Breast epithelium (tissue), 3 donors: ENCODE measurements at regions not wholly inside any gene's neighbourhood (a gene's known extent, or its start where the extent isn't known, plus 50 kb on each side); places are given as distances from the start of the nearest gene placed in this dataset.

Experiments
- POLR2A ChIP-seq: fragments of 450-650 bp; IDR thresholded peaks from one replicate; pipeline ENCODE4 v1.6.1; 2016; ENCODE audit warnings: antibody characterized with exemption, mild to moderate bottlenecking, moderate library complexity
- POLR2AphosphoS5 ChIP-seq, 3 donors: sonication (generic); formaldehyde crosslinking; IDR thresholded peaks; one replicate each; pipeline ENCODE4 v1.6.1; 2017; ENCODE audit warnings: antibody characterized with exemption in 3 of 3
- TF ChIP-seq, protein P1 (sequence below), 3 donors: fragments of 450-650 bp; IDR thresholded peaks; one replicate each; pipeline ENCODE4 v1.5.1; 2016 to 2017; ENCODE audit warnings: antibody characterized with exemption in 3 of 3, mild to moderate bottlenecking in 3 of 3, moderate library complexity in 3 of 3

DNA sequence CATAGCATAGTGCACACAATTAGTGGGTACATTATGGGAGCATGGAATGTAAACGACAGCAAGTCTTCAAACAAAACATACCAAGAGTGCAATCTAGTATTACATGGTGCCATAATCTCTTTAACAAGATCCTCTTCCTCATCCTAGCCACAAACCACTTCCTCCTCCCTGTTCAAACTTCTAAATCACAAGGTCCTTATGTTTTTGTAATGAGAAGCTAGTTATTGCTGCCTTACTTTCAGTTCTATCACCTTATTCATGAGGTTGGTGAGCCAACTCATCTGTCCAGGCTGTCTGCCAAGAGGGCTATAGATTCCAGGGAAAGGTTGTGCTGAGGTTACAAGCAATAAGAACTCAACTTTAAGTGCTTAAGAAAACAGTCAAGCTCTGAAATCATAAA lies 195.4 kb upstream of the ARHGAP20 start:
- TF ChIP-seq, protein P1, sequence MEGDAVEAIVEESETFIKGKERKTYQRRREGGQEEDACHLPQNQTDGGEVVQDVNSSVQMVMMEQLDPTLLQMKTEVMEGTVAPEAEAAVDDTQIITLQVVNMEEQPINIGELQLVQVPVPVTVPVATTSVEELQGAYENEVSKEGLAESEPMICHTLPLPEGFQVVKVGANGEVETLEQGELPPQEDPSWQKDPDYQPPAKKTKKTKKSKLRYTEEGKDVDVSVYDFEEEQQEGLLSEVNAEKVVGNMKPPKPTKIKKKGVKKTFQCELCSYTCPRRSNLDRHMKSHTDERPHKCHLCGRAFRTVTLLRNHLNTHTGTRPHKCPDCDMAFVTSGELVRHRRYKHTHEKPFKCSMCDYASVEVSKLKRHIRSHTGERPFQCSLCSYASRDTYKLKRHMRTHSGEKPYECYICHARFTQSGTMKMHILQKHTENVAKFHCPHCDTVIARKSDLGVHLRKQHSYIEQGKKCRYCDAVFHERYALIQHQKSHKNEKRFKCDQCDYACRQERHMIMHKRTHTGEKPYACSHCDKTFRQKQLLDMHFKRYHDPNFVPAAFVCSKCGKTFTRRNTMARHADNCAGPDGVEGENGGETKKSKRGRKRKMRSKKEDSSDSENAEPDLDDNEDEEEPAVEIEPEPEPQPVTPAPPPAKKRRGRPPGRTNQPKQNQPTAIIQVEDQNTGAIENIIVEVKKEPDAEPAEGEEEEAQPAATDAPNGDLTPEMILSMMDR (IDR thresholded peaks at IDR 0.05) = no peak
- TF ChIP-seq POLR2A (no peak), POLR2AphosphoS5 (IDR thresholded peaks at IDR 0.05) (no peak)
